ENCODE measurements at regions not wholly inside any gene's neighbourhood (a gene's known extent, or its start where the extent isn't known, plus 50 kb on each side); places are given as distances from the start of the nearest gene placed in this dataset.

- ATAC-seq (no peak), DNase-seq (no peak)
- Histone ChIP-seq H3K36me3 (ENCODE audit: low read depth, low read length) (no peaks in the 10 kb centered on the region), H3K27ac (ENCODE audit: low read length) (no peak overlapping the region), H2AFZ (ENCODE audit: low read length) (no peak overlapping the region), H3K9ac (ENCODE audit: low read length) (no peak overlapping the region), H3K27me3 (ENCODE audit: low read length) (no peaks in the 10 kb centered on the region), H3K4me3 (ENCODE audit: low read length) (no peak overlapping the region), H3F3A (ENCODE audit: low read length, unreplicated experiment) (no peaks in the 10 kb centered on the region), H4K20me1 (ENCODE audit: low read length) (no peaks in the 10 kb centered on the region), H3K9me2 (replicated peaks; ENCODE audit: low read length) (no peaks in the 10 kb centered on the region), H3K9me3 (ENCODE audit: low read length) (no peaks in the 10 kb centered on the region), H3K4me2 (ENCODE audit: low read length) (no peak overlapping the region), H3K4me1 (ENCODE audit: insufficient read depth, low read length) (no peaks in the 10 kb centered on the region), H3K79me2 (ENCODE audit: low read length) (no peaks in the 10 kb centered on the region)
- TF ChIP-seq EZH2phosphoT487 (IDR thresholded peaks at IDR 0.05; ENCODE audit: borderline replicate concordance, low read length) (no peak), CTCF (conservative IDR thresholded peaks at IDR 0.05; ENCODE audit: low read depth, low read length) (no peak), EZH2 (IDR thresholded peaks at IDR 0.05; ENCODE audit: low read length, unreplicated experiment) (no peak)
- POLR2A ChIA-PET (ENCODE audit: unreplicated experiment) = no interaction called here
- CTCF ChIA-PET = no interaction called here
- intact Hi-C loops (cut with micrococcal nuclease) = no loop called here
- no TSS peak for BruUV-seq (replicated peaks)
Measured at GRCh38 chr5:174799121-174799520, 74.7 kb downstream of the MSX2 start.

GRCh38 chr5:174798551-174798951 lies 74.2 kb downstream of the MSX2 start:
- Histone ChIP-seq H3K9ac (ENCODE audit: low read length) (no peak overlapping the region), H3K9me3 (ENCODE audit: low read length) (no peaks in the 10 kb centered on the region), H2AFZ (ENCODE audit: low read length) (no peak overlapping the region), H3K79me2 (ENCODE audit: low read length) (no peaks in the 10 kb centered on the region), H3K36me3 (ENCODE audit: low read depth, low read length) (no peaks in the 10 kb centered on the region), H3K4me1 (ENCODE audit: insufficient read depth, low read length) (no peaks in the 10 kb centered on the region), H3K9me2 (replicated peaks; ENCODE audit: low read length) (no peaks in the 10 kb centered on the region), H3F3A (ENCODE audit: low read length, unreplicated experiment) (no peaks in the 10 kb centered on the region), H3K4me3 (ENCODE audit: low read length) (no peak overlapping the region), H3K4me2 (ENCODE audit: low read length) (no peak overlapping the region), H3K27ac (ENCODE audit: low read length) (no peak overlapping the region), H3K27me3 (ENCODE audit: low read length) (no peaks in the 10 kb centered on the region), H4K20me1 (ENCODE audit: low read length) (no peaks in the 10 kb centered on the region)
- ChIA-PET CTCF (no interaction called here), POLR2A (ENCODE audit: unreplicated experiment) (no interaction called here)
- no peak for TF ChIP-seq CTCF (conservative IDR thresholded peaks at IDR 0.05; ENCODE audit: low read depth, low read length)
- no peak for TF ChIP-seq EZH2 (IDR thresholded peaks at IDR 0.05; ENCODE audit: low read length, unreplicated experiment)
- no peak for TF ChIP-seq EZH2phosphoT487 (IDR thresholded peaks at IDR 0.05; ENCODE audit: borderline replicate concordance, low read length)
- no TSS peak for BruUV-seq (replicated peaks)
- DNase-seq (no peak), ATAC-seq (no peak)
- intact Hi-C loops (cut with micrococcal nuclease) = no loop called here

GRCh38 chr5:174796711-174797192 lies 72.4 kb downstream of the MSX2 start:
- DNase-seq (no peak), ATAC-seq (no peak)
- no peaks in the 10 kb centered on the region for H3K79me2 ChIP-seq (ENCODE audit: low read length)
- ChIA-PET CTCF (interaction anchor here (0.7 kb wide), 1 partner anchor 104 kb away, joined by 3 read pairs; no protein-coding TSS in a partner anchor), POLR2A (ENCODE audit: unreplicated experiment) (no interaction called here)
- no peak for TF ChIP-seq EZH2 (IDR thresholded peaks at IDR 0.05; ENCODE audit: low read length, unreplicated experiment)
- no peaks in the 10 kb centered on the region for H3F3A ChIP-seq (ENCODE audit: low read length, unreplicated experiment)
- no peak overlapping the region for H3K4me2 ChIP-seq (ENCODE audit: low read length)
- no peaks in the 10 kb centered on the region for H3K4me1 ChIP-seq (ENCODE audit: insufficient read depth, low read length)
- no peak overlapping the region for H3K4me3 ChIP-seq (ENCODE audit: low read length)
- no peaks in the 10 kb centered on the region for H3K9me3 ChIP-seq (ENCODE audit: low read length)
- intact Hi-C loops (cut with micrococcal nuclease) = no loop called here
- no peak overlapping the region for H3K27ac ChIP-seq (ENCODE audit: low read length)
- BruUV-seq (replicated peaks) = no TSS peak
- H4K20me1 ChIP-seq (ENCODE audit: low read length) = no peaks in the 10 kb centered on the region
- no peak overlapping the region for H3K9ac ChIP-seq (ENCODE audit: low read length)
- H2AFZ ChIP-seq (ENCODE audit: low read length) = no peak overlapping the region
- H3K36me3 ChIP-seq (ENCODE audit: low read depth, low read length) = no peaks in the 10 kb centered on the region
- H3K9me2 ChIP-seq (replicated peaks; ENCODE audit: low read length) = no peaks in the 10 kb centered on the region
- H3K27me3 ChIP-seq (ENCODE audit: low read length) = no peaks in the 10 kb centered on the region
